ENCODE measurements at regions not wholly inside any gene's neighbourhood (a gene's known extent, or its start where the extent isn't known, plus 50 kb on each side); places are given as distances from the start of the nearest gene placed in this dataset.
A peak's percentile ranks its signal among the peaks of the same experiment; 100 is the strongest.

- no peak overlapping the region for H3K4me3 ChIP-seq (ENCODE audit: control insufficient read depth, low read depth, low read length)
- no peak for TF ChIP-seq CTCF (conservative IDR thresholded peaks at IDR 0.05; ENCODE audit: control insufficient read depth, insufficient read depth, low read depth, low read length)
- no peak for DNase-seq (ENCODE audit: low read depth)
Measured at GRCh38 chr6:134627707-134628106, 309.8 kb upstream of the SGK1 start.

- no peak for DNase-seq (ENCODE audit: low read depth)
- TF ChIP-seq CTCF (conservative IDR thresholded peaks at IDR 0.05; ENCODE audit: control insufficient read depth, insufficient read depth, low read depth, low read length) = no peak
- H3K4me3 ChIP-seq (ENCODE audit: control insufficient read depth, low read depth, low read length) = no peak overlapping the region
Measured at GRCh38 chr6:134626589-134626988, 308.7 kb upstream of the SGK1 start.

DNA sequence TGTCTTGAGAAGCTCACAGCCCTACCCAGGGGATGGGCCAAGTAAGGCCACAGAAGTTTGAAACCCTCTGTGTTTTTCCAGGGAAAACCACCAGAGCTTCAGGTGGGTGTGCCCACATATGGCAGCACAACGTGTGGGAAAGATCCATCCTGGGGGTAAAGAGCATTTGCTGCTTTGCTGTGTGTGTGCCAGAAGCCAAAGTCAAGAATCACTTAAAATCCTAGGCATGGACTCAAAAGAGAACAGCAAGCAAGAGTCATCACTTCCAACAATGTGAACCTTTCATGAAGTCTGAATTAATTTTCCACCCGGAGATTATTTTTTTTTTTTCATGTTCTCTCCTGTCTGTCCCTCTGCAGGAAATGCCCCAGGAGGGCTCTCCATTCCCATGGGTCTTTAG, 308.2 kb upstream of the SGK1 start:
- no peak overlapping the region for H3K4me3 ChIP-seq (ENCODE audit: control insufficient read depth, low read depth, low read length)
- DNase-seq (ENCODE audit: low read depth) = peak; percentile 48
- TF ChIP-seq CTCF (conservative IDR thresholded peaks at IDR 0.05; ENCODE audit: control insufficient read depth, insufficient read depth, low read depth, low read length) = no peak

DNA sequence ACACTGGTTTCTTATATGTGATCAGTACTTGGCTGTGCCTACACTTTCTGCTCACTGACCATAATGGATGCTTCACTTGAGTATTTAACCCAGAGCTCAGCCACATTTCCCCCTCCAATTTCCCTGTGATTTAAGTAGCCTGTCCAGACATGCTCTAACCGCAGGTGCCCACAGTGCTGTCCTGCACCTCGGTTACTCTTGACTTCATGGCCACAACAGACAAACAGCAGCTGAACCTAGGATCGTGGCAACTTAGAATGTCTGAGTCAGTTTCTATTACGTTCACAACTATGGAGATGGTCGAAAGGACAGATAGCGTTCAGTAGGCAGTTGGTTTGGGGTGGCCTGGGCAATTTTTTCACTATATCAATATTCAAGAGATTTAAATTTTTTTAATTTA, 306.9 kb upstream of the SGK1 start:
- H3K4me3 ChIP-seq (ENCODE audit: control insufficient read depth, low read depth, low read length) = no peak overlapping the region
- DNase-seq (ENCODE audit: low read depth) = no peak
- TF ChIP-seq CTCF (conservative IDR thresholded peaks at IDR 0.05; ENCODE audit: control insufficient read depth, insufficient read depth, low read depth, low read length) = no peak

DNA sequence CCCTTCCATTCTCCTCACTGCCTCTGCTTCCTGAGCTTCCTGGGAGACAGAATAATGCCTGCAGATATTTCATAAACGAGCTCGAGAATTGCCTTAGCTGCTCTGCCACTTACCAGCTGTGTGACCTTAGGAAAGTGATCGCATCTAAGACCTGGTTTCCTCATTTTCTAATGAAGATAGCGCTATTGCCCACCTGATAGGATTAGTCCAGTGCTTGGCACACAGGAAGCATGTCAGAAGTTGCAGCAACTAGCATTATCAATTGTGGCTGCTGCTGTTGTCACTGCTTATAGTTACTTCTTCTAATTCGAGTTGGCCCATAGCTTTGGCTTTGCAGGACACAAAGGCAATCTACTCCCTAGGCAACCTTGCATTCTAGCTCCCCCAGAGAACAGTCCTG, 305.5 kb upstream of the SGK1 start:
- DNase-seq (ENCODE audit: low read depth) = no peak
- TF ChIP-seq CTCF (conservative IDR thresholded peaks at IDR 0.05; ENCODE audit: control insufficient read depth, insufficient read depth, low read depth, low read length) = no peak
- H3K4me3 ChIP-seq (ENCODE audit: control insufficient read depth, low read depth, low read length) = no peak overlapping the region

DNA sequence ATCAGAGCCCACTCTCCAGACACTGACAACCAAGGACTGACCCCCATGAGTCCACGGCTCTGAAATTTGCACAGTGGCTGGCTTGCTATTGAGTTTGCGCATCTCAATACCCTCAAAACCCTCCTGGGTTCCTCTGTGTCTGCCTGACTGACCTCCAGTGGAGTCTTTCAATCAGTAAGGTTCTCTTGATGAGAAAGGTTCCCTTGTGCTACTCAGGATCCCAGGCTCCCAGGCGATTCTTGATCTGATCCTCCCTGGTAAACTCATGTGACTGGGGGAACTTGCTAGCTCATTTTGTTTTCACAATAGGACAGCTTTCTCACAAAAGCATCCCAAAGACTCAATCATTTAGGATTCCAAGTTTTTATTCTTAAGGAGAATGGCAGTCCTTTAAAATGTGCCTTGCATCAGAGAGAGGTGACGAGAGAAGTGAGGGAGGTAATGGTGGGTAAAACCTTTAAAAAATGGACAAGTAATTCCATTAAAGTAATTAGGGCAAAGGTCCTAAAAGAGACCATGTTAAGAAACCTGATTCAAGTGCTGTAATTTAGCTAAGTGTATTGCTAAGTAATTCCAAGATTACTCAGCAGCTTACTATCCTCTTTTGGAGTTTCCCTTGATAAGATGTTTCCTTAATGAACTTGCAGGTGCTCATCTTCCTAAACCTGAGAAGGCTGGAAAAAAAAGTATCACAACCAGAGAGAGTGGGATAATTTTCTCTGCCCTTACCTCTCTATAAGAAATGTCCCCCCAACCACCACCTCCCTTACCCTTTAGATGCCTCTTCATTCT, 304.7 kb upstream of the SGK1 start:
- H3K4me3 ChIP-seq (ENCODE audit: control insufficient read depth, low read depth, low read length) = no peak overlapping the region
- TF ChIP-seq CTCF (conservative IDR thresholded peaks at IDR 0.05; ENCODE audit: control insufficient read depth, insufficient read depth, low read depth, low read length) = no peak
- DNase-seq (ENCODE audit: low read depth) = no peak

Measured in fibroblast of mammary gland (primary cell).